NK-92 (cell line): ENCODE measurements at regions not wholly inside any gene's neighbourhood (a gene's known extent, or its start where the extent isn't known, plus 50 kb on each side); places are given as distances from the start of the nearest gene placed in this dataset.

Source experiments
- DNase-seq: peaks from one replicate; lab custom pipeline; 2025; ENCODE audit not compliant: unreplicated experiment; lab: John Stamatoyannopoulos, UW

DNA sequence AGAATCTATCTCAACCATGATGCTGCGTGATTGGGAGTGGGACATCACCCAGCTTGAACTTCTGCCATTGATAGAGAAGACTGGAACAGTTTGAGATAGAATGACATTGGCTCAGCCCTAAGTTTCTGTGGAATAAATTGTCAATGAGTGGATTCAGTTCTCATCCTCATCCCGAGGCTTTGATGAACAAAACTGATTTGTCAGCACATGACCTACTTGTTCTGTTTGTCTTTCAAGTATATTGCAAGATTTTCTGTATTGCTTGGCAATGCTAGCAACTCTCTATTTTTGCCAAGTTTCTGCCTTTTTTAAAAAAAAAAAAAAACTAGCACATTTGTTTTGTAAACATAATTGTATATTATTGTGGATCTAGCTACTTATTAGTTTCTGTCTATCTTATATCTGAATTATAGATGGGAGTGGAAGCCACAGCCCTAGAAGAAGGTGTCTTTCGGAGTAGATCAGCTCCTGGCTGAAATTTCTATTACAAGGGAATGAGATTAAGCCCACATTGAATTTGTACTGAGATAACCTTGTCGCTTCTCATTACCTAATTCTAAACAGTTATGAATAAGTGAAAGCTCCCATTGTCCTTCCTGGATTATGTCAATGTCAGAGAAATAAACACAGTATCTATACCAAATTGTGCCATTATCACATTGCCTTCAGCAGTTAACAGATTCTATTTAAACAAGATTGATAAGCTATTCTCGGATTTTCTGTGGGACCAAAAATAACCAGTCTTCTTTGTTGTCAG, 166.1 kb downstream of the TNFSF13B start:
- no peak for DNase-seq

DNA sequence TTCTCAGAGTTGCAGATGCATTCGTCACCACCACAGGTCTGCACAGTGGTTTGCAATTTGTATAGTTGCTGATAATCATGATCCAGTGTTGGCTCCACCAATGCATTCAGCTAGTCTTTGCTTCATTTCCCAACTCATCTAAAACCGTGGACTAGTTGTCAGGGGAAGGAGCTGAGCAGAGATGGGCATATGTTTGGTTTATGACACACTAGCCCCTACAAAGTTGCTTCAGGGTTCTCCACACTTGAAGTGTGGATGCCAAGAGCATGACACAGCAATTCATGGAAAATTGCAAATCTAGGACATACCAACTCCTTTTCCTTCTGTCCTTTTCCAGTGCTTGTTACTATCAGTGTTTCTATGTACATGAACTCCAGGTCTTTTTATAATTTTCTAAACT, 168.0 kb downstream of the TNFSF13B start:
- DNase-seq, result no peak

DNA sequence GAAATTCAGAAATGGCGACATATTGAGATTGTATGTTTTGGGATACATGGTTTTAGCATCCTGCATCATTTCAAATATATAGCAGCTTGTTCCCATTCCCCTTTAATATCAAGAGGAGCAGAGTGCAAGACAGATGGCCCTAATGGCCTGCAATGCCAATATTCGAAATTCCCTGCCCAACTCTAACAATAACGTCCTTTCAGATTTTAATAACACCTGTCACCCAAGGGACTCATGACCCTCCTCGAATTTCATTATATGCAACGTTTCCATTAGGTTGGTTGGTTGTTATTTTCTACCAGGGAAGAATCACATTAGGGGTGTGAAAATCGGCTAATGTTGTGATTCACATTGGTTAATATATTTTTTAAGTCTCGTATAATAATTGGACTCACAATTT, 170.0 kb downstream of the TNFSF13B start:
- DNase-seq, result no peak

DNA sequence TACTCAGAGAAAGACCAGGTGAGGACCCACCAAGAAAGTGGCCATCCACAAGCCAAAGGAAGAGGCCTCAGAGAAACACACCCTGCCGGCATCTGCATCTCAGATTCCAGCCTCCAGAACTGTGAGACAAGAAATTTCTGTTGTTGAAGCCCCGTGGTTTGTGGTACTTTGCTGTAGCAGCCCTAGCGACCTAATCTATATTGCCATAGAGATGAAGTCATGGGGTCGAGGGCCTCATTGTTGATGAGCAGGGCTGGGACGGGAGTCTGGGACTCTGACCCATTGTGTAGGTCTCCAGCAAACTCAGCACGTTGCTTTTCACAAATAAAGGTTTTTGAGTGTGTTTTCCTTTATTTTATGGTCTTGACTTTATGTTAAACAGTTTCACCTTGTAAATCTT, 174.9 kb downstream of the TNFSF13B start:
- DNase-seq, result no peak

DNA sequence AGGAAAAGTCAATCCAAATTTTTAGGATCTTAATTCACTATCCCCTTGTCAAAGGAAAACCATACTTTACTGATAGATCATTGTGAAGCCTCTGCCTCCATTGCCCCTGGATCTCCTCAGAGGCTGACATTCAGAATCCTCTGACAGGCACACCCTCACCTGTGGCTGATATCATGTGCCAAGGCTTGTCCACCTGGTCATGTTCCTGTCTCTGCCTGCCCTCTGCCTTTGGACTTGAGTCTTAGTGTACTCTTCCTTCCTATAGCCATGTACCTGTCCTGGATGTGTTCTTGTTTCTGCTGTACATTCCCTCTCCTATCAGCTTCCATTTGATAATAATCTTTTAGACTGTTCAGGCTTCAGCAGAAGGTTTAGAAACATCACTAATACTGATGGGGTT, 179.4 kb downstream of the TNFSF13B start:
- no peak for DNase-seq

DNA sequence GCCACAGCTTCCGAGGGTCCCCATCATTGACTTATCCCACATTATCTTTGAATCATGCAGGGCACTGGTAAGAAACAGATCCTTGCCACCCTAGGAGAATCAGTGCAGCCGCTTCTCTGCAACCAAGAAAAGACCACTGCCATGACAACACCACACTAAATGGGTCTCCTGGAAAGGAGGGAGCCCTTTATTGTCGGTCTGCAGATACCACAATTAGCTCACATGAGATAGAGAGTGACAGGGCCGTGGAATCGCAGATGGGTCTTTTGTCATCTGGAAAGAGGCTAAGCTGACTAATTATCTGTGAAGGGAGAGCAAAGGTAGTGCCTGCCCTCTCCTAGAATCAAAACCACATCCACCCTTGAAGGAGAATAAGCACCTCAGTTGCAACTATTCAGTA, 178.3 kb upstream of the MYO16 start:
- DNase-seq, result no peak

DNA sequence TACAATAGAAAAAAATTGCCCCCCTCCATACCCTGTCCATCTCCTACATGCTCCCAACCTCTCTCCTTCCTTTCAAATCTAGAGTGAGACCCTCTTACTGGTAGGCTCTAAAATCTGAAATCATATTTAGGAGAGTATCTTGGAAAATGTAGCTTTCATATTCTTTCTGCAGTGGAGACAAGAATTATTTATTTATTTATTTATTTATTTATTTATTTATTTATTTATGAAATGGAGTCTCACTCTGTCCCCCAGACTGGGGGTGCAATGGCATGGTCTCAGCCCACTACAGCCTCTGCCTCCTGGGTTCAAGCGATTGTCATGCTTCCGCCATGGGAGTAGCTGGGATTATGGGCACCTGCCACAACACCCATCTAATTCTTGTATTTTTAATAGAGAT, 174.1 kb upstream of the MYO16 start:
- DNase-seq, result no peak

DNA sequence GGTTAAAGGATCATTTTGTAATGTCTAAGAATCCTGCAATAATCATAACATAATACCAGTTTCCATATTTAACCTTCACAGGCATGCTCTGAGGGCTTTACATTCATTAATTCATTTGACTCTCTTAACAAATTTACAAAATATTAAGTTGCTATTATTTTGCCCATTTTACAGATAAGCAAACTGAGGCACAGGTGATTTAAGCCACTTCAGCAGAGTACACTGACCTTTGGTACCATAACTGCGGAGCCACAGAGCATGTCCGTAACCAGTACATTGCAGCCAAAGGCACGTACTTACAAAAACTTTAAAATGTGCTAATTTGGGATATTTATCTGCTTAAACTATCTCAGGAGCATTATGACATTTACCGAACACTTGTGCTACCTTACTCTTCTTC, 169.4 kb upstream of the MYO16 start:
- DNase-seq, result no peak

DNA sequence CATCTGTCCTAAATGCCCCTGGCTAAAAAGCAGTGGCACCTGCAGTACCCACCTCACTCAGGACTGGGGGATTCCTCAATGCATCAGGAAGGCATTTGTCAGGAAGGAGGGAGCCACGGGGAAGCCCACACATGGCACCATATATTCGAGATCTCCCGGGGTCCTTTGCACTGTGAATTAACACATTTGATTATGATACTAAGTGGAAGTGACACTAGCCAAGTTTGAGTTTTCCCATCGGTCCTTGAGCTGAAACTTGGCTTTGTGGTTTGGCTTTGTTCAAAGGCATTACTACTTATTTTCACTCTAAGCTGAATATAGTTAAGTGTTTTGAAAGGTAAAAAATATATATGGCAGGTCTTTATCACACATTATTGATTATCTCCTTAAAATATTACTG, 168.7 kb upstream of the MYO16 start:
- DNase-seq, result no peak

DNA sequence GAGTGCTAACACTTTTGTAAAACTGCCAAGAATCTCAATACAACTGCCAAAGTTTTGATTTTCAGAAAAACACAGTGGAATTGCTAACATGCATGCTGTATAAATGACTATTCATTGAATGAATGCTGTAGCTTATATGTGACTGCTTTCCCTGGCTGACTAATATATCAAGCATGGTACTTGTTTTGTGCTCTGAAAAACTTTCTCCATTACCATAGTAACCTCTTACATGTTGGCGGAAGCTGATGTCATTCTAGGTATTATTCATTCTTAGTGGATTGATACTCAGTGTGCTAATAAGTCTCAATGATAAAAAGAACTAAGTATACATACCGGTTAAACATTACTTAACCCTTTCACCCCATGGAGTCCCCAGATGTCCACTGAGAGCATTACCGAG, 166.1 kb upstream of the MYO16 start:
- DNase-seq, result no peak

DNA sequence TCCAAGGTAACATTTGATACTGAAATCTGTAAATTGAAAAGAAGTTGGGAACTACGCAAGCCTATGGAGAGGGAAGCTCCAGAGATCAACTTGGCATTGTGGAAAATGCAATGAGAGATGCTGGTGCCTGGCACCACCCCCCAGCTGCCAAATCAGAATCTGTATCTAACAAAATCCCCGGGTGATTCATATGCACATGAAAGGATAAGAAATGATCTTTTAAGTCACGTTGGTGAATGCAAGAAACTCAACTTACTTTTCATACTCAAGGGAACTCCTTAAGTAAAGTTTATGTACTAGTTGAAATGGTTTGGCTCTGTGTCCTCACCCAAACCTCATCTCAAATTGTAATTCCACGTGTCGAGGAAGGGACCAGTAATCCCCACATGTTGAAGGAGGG, 158.5 kb upstream of the MYO16 start:
- no peak for DNase-seq

DNA sequence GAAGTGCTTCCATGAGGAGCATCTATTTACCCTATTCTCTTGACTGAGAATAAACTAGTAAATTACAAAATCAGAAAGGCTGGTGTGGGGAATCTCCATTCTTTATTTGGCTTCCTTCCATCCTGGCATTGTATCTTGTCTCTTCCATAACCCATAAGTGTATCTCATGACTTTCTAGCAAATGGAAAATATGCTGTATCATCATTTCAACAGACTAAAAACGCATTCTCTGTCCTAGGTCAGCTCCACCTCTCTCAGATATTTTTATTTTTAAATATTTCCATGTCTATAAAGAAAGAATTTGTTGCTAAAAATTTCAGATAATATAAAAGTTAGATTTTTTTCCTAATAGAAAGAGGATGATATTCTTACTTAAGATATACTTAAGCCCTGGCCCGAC, 154.2 kb upstream of the MYO16 start:
- no peak for DNase-seq

DNA sequence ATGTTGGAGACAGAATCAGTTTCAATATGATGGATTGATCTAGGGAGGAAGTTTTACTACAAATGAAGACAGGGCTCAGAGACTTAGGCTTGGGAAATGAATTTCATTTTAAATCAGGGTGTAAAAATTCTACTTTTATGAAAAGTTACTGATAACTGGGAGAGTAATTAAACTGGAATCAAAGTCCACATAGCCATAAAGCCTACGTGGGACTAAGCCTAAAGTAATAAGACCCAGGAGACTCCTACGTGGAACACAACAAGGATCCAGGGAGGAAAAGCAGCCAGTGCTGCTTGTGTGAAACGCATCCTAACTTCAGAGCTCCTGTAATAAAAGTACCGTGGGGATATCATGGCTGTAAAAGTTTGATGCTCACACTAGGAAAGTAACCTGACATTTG, 152.0 kb upstream of the MYO16 start:
- DNase-seq, result no peak

DNA sequence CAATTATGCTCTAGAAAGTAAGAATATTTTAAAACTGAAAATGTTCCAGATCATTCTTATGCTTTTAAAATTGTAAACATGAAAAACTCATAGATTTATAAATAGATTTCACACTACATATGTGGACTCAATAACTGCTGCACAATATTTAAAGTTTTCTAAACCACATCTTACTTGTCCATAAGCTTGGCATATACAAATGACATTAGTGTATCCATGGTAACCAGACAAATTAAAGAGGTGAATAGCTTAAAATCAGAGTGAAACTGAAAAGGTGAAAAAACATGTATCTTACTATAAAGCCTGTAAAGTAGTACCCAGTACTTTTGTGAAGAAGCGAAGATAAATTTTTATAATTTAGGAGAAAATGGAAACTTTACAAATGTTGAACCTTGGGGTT, 151.2 kb upstream of the MYO16 start:
- no peak for DNase-seq

DNA sequence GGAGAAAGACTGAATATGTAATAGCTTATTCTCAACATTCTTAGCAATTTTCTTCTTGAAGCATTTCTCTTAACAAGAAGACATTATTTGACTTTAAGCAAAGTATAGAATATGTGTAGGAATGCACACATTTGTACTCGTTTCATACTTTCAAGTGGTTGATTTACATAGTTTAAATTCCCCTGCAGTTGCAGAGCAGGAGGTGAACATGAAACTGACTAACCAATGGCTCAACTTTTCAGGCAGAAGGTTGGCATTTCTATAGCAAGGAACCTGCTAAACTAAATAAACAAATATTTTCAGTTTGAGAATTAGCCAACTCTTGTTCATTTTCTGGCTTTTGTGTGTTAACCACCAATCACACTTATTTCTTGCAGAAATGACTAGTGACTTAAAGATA, 145.4 kb upstream of the MYO16 start:
- no peak for DNase-seq

DNA sequence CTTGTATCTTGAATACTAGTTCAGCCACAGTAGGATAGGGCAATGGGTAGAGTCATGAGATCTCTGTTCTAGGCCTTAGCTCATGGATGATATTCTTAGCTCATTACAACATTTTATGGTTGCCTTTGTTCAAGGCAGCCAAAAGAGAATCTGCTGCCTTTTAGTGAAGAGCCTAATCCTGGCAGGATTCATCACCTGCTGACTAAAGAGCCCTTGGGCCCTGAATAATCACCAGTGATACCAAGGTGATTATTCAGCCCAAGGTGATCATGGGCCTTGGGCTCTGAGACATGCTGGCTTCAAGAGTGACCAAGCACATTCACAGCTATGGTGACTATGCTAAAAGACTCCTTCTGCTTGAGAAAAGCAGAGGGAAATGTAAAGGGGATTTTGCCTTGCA, 143.3 kb upstream of the MYO16 start:
- no peak for DNase-seq

DNA sequence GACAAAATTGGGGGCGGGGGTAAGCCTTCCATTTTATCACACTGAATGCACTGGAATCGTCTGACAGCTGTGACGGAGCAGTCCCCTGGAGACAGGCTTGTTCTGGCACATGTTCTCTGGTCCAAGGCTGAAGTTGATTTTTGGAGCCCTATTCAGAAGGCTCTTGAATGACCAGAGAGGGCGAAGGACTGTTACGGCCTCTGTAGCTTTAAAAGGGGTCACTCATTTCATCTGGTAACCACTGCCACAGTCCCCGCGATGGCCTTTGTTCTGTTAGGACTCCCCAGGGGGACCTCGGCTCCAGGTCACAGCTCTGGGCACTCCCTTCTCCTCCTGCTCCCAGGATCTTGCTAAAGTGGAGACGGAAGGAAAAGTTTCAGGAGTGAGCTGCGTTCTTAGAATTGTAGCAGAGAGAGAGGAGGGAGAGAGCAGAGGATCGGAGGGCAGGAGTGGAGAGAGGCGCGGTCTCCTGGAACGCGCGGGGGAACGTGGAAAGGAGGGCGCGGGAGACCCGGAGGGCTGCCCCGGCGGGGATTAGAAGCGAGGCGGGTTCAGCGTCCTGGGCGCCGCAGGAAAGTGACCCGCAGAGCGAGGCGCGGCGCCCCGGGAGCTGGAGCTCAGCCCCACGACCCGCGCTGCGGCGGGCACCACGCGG, 134.3 kb upstream of the MYO16 start:
- DNase-seq, result no peak

DNA sequence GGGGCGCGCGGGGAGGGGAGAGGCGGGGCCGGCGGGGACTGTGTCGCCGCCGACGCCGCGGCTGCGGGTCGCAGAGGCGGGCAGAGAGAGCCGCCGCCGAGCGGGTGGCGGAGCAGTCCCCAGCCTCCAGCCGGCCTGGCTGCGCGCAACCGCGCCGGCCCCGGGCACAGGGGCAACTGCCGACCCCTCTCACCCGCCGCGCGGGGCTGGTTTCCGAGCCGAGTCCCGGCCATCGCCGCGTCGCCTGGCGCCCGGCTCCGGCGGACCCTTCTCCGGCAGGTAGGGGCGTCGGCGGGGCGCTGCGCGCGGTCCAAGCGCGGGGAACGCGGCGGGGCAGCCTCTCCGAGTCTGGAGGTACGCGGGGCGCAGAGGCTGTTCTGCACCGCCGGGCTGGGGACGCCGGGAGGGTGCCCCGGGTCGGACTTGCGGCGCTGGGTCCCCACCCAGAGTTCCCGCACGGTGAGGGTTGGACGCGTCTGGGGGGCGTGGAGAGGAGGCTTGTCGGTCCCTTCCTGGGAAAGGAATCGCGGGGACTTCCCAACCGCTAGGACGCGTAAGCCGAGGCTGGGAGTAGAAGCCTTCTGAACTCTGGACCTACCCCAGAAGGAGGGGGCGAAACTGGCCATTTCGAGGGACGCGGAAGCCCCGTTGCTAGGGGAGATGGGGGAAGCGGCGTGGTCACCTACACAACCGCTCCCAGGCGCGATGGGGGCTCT, 133.6 kb upstream of the MYO16 start:
- no peak for DNase-seq

DNA sequence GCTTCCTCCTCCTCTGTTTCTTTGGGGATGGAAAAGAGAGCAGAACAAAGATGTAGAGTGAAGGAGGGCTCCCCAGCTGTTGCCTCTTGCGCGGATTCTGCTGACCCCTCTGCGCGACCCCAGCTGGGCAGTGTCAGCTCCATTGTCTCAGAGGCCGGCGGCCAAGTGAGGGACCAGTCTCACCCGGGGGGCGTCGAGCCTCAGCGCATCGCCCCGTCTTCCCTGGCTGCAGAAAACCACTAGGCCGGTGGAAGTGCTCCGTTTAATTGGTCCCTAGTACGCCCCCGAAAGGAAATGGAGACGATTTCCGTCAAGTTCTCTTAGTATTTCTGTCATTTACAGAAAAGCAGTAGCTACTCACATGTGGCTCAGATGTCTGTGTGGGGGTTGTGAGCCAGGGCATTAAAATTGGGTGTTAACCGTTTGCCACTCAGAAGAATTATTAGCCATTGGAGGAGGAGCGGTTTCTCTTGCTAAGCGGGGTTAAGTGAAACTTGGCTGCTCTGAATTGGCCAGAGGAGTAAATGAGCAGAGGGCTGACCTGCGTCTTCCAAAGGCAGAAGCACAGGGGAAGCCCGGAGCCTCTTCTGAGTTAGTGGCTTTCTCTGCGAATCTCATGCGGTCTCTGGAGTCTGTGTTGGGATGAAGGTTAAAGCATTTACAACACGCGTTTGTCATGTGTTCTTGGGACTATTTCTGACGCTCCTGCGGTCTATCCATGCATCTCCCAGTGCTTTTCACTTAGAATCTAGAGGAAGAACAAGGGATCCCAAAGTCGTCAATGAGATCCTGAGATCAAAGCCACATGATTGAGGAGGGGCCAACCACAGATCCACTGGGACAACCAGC, 132.8 kb upstream of the MYO16 start:
- DNase-seq, result no peak

DNA sequence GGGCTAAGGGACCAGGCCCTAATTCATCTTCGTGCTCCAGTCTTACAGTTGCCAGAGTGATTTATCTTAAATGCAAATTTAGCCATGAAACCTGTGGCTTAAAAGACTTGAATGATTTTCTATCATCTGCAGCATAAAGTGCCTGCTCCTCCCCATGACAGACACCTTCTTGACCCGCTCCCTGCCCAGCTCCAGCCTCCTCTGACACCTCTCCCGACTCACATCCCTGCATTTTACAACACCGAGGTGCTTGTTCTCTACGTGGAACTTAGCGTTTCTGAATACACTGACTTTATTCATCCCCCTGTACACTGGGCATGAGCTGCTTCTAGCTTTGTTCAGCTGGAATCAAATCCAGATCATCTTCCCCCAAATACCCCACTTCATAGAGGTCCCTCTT, 128.7 kb upstream of the MYO16 start:
- no peak for DNase-seq

DNA sequence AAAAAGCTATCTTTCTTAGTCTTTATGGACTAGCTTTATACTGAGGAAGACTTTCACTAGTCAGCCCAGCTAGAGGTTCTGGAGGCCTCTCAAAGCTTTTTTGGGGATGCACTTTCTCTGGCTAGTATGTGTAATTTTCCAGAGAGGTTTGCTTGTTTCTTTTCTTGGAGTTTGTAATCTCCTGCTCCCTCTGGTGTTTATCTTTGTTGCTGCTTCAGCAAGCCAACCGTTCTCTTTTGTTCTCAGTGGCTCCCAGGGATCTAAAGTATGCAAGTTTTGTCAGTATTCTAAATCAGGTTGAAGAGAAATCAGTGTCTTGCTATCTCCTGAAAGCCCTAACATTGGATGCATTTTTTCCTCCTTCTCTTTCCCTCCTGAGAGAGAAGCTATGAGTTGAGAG, 121.1 kb upstream of the MYO16 start:
- no peak for DNase-seq

DNA sequence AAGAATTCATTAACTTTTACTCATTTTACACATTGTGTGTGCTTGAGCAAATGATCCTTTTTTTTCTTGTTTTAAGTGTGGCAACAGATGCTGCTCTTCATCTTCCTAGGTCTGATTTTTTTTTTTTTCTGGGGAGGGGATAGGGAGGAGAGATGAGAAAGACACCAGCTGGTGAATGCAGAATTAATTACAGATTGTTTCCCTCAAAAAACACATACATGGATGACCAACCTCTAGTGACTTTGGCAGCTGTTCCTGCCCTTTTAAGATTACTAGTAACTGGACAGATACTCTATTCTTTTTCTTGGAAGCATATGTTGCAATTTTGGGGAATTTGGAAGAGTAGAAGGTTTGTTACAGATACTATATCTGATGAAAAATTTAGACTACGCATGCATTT, 103.6 kb upstream of the MYO16 start:
- DNase-seq, result no peak
